Dendritic cell treated with granulocyte-macrophage colony-stimulating factor and Interleukin-4, amounts not matched to agents 40 ng/mL and 50 ng/mL, for 4 days (primary cell): ENCODE measurements at regions not wholly inside any gene's neighbourhood (a gene's known extent, or its start where the extent isn't known, plus 50 kb on each side); places are given as distances from the start of the nearest gene placed in this dataset.
"Not testable (repeated sequence)": the region's sequence is repeated elsewhere in the genome, so short reads cannot be mapped to it uniquely, and the experiment has no call there.

Experiments
- H3K27ac Mint-ChIP-seq: one replicate; pipeline ENCODE4 v1.8.0; 2022; ENCODE audit warnings: mild to moderate bottlenecking, mixed read lengths
- H3K27me3 Mint-ChIP-seq: one replicate; pipeline ENCODE4 v1.8.0; 2022; ENCODE audit warnings: mild to moderate bottlenecking, mixed read lengths
- H3K36me3 Mint-ChIP-seq: one replicate; pipeline ENCODE4 v1.8.0; 2022; ENCODE audit warnings: low read depth, mixed read lengths
- H3K4me1 Mint-ChIP-seq: one replicate; pipeline ENCODE4 v1.8.0; 2022; ENCODE audit warnings: low read depth, mixed read lengths
- H3K4me3 Mint-ChIP-seq: one replicate; pipeline ENCODE4 v1.8.0; 2022; ENCODE audit warnings: mild to moderate bottlenecking, moderate library complexity, mixed read lengths
- H3K9me3 Mint-ChIP-seq: one replicate; pipeline ENCODE4 v1.8.0; 2022; ENCODE audit warnings: mixed read lengths
- intact Hi-C: fragments of 100-400 bp; cut with micrococcal nuclease; formaldehyde crosslinking; loops from one replicate; pipeline ENCODE4 v1.15.0; 2022

GRCh38 chr12:46661110-46661845, 164.5 kb downstream of the SLC38A4 start:
- no peaks in the 10 kb centered on the region for H3K9me3 Mint-ChIP-seq
- peak overlapping the region; percentile 57 for H3K27ac Mint-ChIP-seq
- H3K36me3 Mint-ChIP-seq, result no peaks in the 10 kb centered on the region
- intact Hi-C loops, result loop anchor here (5.0 to 10.0 kb wide), 3 partner anchors 294 to 666 kb away; partner anchors contain the start of gene SCAF11
- H3K4me3 Mint-ChIP-seq, result no peak overlapping the region
- H3K27me3 Mint-ChIP-seq, result no peaks in the 10 kb centered on the region
- peaks cover 33% of the 10 kb centered on the region for H3K4me1 Mint-ChIP-seq

- peak overlapping the region; percentile 13 for H3K4me3 Mint-ChIP-seq
- H3K27ac Mint-ChIP-seq, result peak overlapping the region; percentile 57
- no peaks in the 10 kb centered on the region for H3K36me3 Mint-ChIP-seq
- intact Hi-C loops, result loop anchor here (5.0 to 10.0 kb wide), 3 partner anchors 293 to 666 kb away; partner anchors contain the start of gene SCAF11
- H3K9me3 Mint-ChIP-seq, result no peaks in the 10 kb centered on the region
- H3K27me3 Mint-ChIP-seq, result no peaks in the 10 kb centered on the region
- H3K4me1 Mint-ChIP-seq, result peaks cover 33% of the 10 kb centered on the region
Measured at GRCh38 chr12:46660719-46661109, 165.1 kb downstream of the SLC38A4 start.

GRCh38 chr12:46660276-46660675, 165.5 kb downstream of the SLC38A4 start:
- intact Hi-C loops, result loop anchor here (5.0 to 10.0 kb wide), 3 partner anchors 293 to 665 kb away; partner anchors contain the start of gene SCAF11
- no peaks in the 10 kb centered on the region for H3K36me3 Mint-ChIP-seq
- peak overlapping the region; percentile 57 for H3K27ac Mint-ChIP-seq
- H3K27me3 Mint-ChIP-seq, result no peaks in the 10 kb centered on the region
- no peaks in the 10 kb centered on the region for H3K9me3 Mint-ChIP-seq
- H3K4me3 Mint-ChIP-seq, result no peak overlapping the region
- H3K4me1 Mint-ChIP-seq, result peaks cover 33% of the 10 kb centered on the region

- intact Hi-C loops, result loop anchor here (5.0 to 10.0 kb wide), 3 partner anchors 293 to 665 kb away; partner anchors contain the start of gene SCAF11
- no peaks in the 10 kb centered on the region for H3K27me3 Mint-ChIP-seq
- H3K27ac Mint-ChIP-seq, result peak overlapping the region; percentile 21
Measured at GRCh38 chr12:46659824-46660223, 166.0 kb downstream of the SLC38A4 start.

GRCh38 chr12:46659032-46659650, 166.7 kb downstream of the SLC38A4 start:
- H3K36me3 Mint-ChIP-seq, result no peaks in the 10 kb centered on the region
- peak overlapping the region; percentile 21 for H3K27ac Mint-ChIP-seq
- no peaks in the 10 kb centered on the region for H3K9me3 Mint-ChIP-seq
- no peaks in the 10 kb centered on the region for H3K27me3 Mint-ChIP-seq
- intact Hi-C loops, result no loop called here
- no peak overlapping the region for H3K4me3 Mint-ChIP-seq
- peaks cover 27% of the 10 kb centered on the region for H3K4me1 Mint-ChIP-seq

More at GRCh38 chr12:46659824-46660223, 166.0 kb downstream of the SLC38A4 start:
- H3K36me3 Mint-ChIP-seq, result no peaks in the 10 kb centered on the region
- H3K4me1 Mint-ChIP-seq, result peaks cover 30% of the 10 kb centered on the region
- no peak overlapping the region for H3K4me3 Mint-ChIP-seq
- H3K9me3 Mint-ChIP-seq, result no peaks in the 10 kb centered on the region

GRCh38 chr12:46657453-46658411, 168.1 kb downstream of the SLC38A4 start:
- Mint-ChIP-seq H3K4me1 (peaks cover 27% of the 10 kb centered on the region), H3K9me3 (no peaks in the 10 kb centered on the region), H3K27ac (no peak overlapping the region), H3K4me3 (no peak overlapping the region), H3K27me3 (no peaks in the 10 kb centered on the region), H3K36me3 (no peaks in the 10 kb centered on the region)
- intact Hi-C loops, result no loop called here

GRCh38 chr12:46655984-46656383, 169.8 kb downstream of the SLC38A4 start:
- H3K4me3 Mint-ChIP-seq, H3K27ac Mint-ChIP-seq, intact Hi-C loops: not testable (repeated sequence)

GRCh38 chr12:46653311-46653710, 172.5 kb downstream of the SLC38A4 start:
- Mint-ChIP-seq H3K27me3 (no peaks in the 10 kb centered on the region), H3K4me3 (no peak overlapping the region), H3K9me3 (no peaks in the 10 kb centered on the region), H3K36me3 (no peaks in the 10 kb centered on the region), H3K27ac (no peak overlapping the region), H3K4me1 (no peaks in the 10 kb centered on the region)
- intact Hi-C loops, result no loop called here

More at GRCh38 chr12:46655984-46656383, 169.8 kb downstream of the SLC38A4 start:
- H3K36me3 Mint-ChIP-seq, H3K9me3 Mint-ChIP-seq, H3K27me3 Mint-ChIP-seq: not testable (repeated sequence)
- peaks cover 22% of the 10 kb centered on the region for H3K4me1 Mint-ChIP-seq

- Mint-ChIP-seq H3K4me3 (no peak overlapping the region), H3K9me3 (no peaks in the 10 kb centered on the region), H3K36me3 (no peaks in the 10 kb centered on the region), H3K27ac (no peak overlapping the region), H3K27me3 (no peaks in the 10 kb centered on the region), H3K4me1 (no peaks in the 10 kb centered on the region)
- intact Hi-C loops, result no loop called here
Measured at GRCh38 chr12:46652692-46653091, 173.1 kb downstream of the SLC38A4 start.

GRCh38 chr12:46650688-46651087, 175.1 kb downstream of the SLC38A4 start:
- H3K4me1 Mint-ChIP-seq, result no peaks in the 10 kb centered on the region
- H3K27me3 Mint-ChIP-seq, result no peaks in the 10 kb centered on the region
- no peak overlapping the region for H3K27ac Mint-ChIP-seq
- H3K4me3 Mint-ChIP-seq, result no peak overlapping the region
- intact Hi-C loops, result no loop called here
- no peaks in the 10 kb centered on the region for H3K36me3 Mint-ChIP-seq
- H3K9me3 Mint-ChIP-seq, result no peaks in the 10 kb centered on the region

- H3K36me3 Mint-ChIP-seq, result no peaks in the 10 kb centered on the region
- no peaks in the 10 kb centered on the region for H3K4me1 Mint-ChIP-seq
- H3K4me3 Mint-ChIP-seq, result no peak overlapping the region
- H3K27ac Mint-ChIP-seq, result no peak overlapping the region
- intact Hi-C loops, result no loop called here
- H3K9me3 Mint-ChIP-seq, result no peaks in the 10 kb centered on the region
- no peaks in the 10 kb centered on the region for H3K27me3 Mint-ChIP-seq
Measured at GRCh38 chr12:46649433-46649832, 176.4 kb downstream of the SLC38A4 start.

- no peaks in the 10 kb centered on the region for H3K36me3 Mint-ChIP-seq
- H3K4me3 Mint-ChIP-seq, result no peak overlapping the region
- no peaks in the 10 kb centered on the region for H3K4me1 Mint-ChIP-seq
- no peak overlapping the region for H3K27ac Mint-ChIP-seq
- peaks cover 12% of the 10 kb centered on the region for H3K9me3 Mint-ChIP-seq
- no peaks in the 10 kb centered on the region for H3K27me3 Mint-ChIP-seq
- intact Hi-C loops, result no loop called here
Measured at GRCh38 chr12:46647034-46647433, 178.8 kb downstream of the SLC38A4 start.

- intact Hi-C loops, H3K36me3 Mint-ChIP-seq, H3K4me1 Mint-ChIP-seq, H3K27ac Mint-ChIP-seq, H3K27me3 Mint-ChIP-seq, H3K4me3 Mint-ChIP-seq: not testable (repeated sequence)
- H3K9me3 Mint-ChIP-seq, result peaks cover 65% of the 10 kb centered on the region
Measured at GRCh38 chr12:46641649-46642048, 184.1 kb downstream of the SLC38A4 start.
